ENCODE measurements at regions not wholly inside any gene's neighbourhood (a gene's known extent, or its start where the extent isn't known, plus 50 kb on each side); places are given as distances from the start of the nearest gene placed in this dataset.
"Not testable (repeated sequence)": the region's sequence is repeated elsewhere in the genome, so short reads cannot be mapped to it uniquely, and the experiment has no call there.

DNA sequence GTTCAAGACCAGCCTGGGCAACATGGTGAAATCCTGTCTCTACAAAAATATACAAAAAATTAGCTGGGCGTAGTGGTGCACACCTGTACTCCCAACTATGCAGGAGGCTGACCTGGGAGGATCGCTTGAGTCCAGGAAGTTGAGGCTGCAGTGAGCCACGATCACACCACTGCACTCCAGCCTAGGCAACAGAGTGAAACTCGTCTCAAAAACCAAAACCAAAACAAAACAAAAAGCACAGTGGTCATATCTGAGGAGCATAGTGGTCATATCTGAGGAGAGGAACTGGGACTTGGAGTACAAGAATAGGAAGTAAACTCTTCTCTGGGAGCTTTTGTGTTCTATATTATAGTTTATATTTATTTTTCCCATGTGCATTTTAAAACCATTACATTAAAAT lies 275.3 kb upstream of the NOTCH2NLA start:
- TF ChIP-seq, protein P1, sequence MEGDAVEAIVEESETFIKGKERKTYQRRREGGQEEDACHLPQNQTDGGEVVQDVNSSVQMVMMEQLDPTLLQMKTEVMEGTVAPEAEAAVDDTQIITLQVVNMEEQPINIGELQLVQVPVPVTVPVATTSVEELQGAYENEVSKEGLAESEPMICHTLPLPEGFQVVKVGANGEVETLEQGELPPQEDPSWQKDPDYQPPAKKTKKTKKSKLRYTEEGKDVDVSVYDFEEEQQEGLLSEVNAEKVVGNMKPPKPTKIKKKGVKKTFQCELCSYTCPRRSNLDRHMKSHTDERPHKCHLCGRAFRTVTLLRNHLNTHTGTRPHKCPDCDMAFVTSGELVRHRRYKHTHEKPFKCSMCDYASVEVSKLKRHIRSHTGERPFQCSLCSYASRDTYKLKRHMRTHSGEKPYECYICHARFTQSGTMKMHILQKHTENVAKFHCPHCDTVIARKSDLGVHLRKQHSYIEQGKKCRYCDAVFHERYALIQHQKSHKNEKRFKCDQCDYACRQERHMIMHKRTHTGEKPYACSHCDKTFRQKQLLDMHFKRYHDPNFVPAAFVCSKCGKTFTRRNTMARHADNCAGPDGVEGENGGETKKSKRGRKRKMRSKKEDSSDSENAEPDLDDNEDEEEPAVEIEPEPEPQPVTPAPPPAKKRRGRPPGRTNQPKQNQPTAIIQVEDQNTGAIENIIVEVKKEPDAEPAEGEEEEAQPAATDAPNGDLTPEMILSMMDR (IDR thresholded peaks at IDR 0.05; ENCODE audit: borderline replicate concordance, extremely low read depth, low read length, poor library complexity, severe bottlenecking) = not testable (repeated sequence)
- TF ChIP-seq EZH2 (IDR thresholded peaks at IDR 0.05; ENCODE audit: borderline replicate concordance, low read depth, low read length, severe bottlenecking) = not testable (repeated sequence)
